ENCODE measurements at regions not wholly inside any gene's neighbourhood (a gene's known extent, or its start where the extent isn't known, plus 50 kb on each side); places are given as distances from the start of the nearest gene placed in this dataset.

GRCh38 chr5:173762930-173763329 is 125.2 kb upstream of the CPEB4 start:
- Histone ChIP-seq H3K27me3 (ENCODE audit: control insufficient read depth in 4 of 4, insufficient read depth in 4 of 4, low read length in 3 of 4) (no peaks in the 10 kb centered on the region), H3K27ac (ENCODE audit: low read depth in 1 of 2, low read length in 2 of 2) (no peak overlapping the region), H3K36me3 (ENCODE audit: control insufficient read depth in 4 of 4, insufficient read depth in 3 of 4, low read depth in 1 of 4, low read length in 3 of 4) (no peaks in the 10 kb centered on the region), H3K9ac (ENCODE audit: low read depth in 1 of 2, low read length in 2 of 2) (no peak overlapping the region), H3K4me1 (ENCODE audit: control insufficient read depth in 4 of 4, insufficient read depth in 4 of 4, low read length in 3 of 4) (peaks cover 15 to 43% (median 23%) of the 10 kb centered on the region in 4 donors), H3K9me3 (ENCODE audit: control insufficient read depth in 4 of 4, low read length in 3 of 4) (no peaks in the 10 kb centered on the region), H3K4me3 (ENCODE audit: low read depth in 1 of 3, low read length in 3 of 3) (no peak overlapping the region)
- no peak for DNase-seq (ENCODE audit: low spot score)
- TF ChIP-seq FOXA1 (IDR thresholded peaks at IDR 0.05) (no peak), RAD21 (IDR thresholded peaks at IDR 0.05) (peak in 1 of 2 donors; percentile 56), RXRA (IDR thresholded peaks at IDR 0.05) (peak; percentile 77 to 82), TAF1 (conservative IDR thresholded peaks at IDR 0.05) (no peak), GABPA (IDR thresholded peaks at IDR 0.05 in 1 of 2, conservative IDR thresholded peaks at IDR 0.05 in 1 of 2) (no peak), CTCF (IDR thresholded peaks at IDR 0.05; ENCODE audit: low read depth, low read length, missing input control) (no peak), MAX (IDR thresholded peaks at IDR 0.05) (no peak), REST (IDR thresholded peaks at IDR 0.05) (no peak), HNF4A (conservative IDR thresholded peaks at IDR 0.05) (peak; percentile 70 to 75), NR2F2 (IDR thresholded peaks at IDR 0.05) (no peak), SP1 (IDR thresholded peaks at IDR 0.05) (peak; percentile 54), ATF3 (IDR thresholded peaks at IDR 0.05) (no peak), YY1 (IDR thresholded peaks at IDR 0.05) (no peak), EGR1 (IDR thresholded peaks at IDR 0.05; ENCODE audit: low read depth in 2 of 2) (no peak), JUND (IDR thresholded peaks at IDR 0.05) (no peak), FOXA2 (IDR thresholded peaks at IDR 0.05) (no peak), HNF4G (IDR thresholded peaks at IDR 0.05) (peak; percentile 29), ZBTB33 (IDR thresholded peaks at IDR 0.05) (no peak)
- 43% methylated on average over 7 of the region's 7 CpGs for WGBS

Measured in liver (tissue), 8 donors.